GM18507 (cell line): ENCODE measurements at regions not wholly inside any gene's neighbourhood (a gene's known extent, or its start where the extent isn't known, plus 50 kb on each side); places are given as distances from the start of the nearest gene placed in this dataset.
A peak's percentile ranks its signal among the peaks of the same experiment; 100 is the strongest.
"Not testable (repeated sequence)": the region's sequence is repeated elsewhere in the genome, so short reads cannot be mapped to it uniquely, and the experiment has no call there.

ENCODE experiments used
- DNase-seq: peaks from one replicate; pipeline ENCODE4 v3.0.0; 2011; ENCODE audit warnings: low read depth; ENCODE audit not compliant: insufficient read length; ENCODE audit errors: extremely low spot score
- FAIRE-seq: peaks from 2 replicates; lab custom pipeline; 2011; peaks lifted over from hg19 to GRCh38; lab: Jason Lieb, UNC

DNA sequence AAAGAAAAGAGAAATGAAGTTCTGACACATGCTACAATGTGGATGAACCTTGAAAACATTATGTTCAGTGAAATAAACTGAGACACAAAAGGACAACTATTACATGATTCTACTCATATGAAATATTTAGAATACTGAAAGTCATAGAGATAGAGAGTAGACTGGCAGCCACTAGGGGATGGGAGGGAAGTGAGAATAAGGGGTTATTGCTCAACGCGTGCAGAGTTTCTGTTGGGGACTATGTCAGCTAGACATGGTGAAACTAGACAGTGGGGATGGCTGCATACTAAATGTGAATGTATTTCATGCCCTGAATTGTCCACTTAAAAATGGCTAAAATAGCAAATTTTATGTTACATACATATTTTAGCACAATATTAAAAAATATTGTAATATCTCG is 108.7 kb upstream of the ATL2 start:
- no peak for FAIRE-seq
- DNase-seq, result no peak

DNA sequence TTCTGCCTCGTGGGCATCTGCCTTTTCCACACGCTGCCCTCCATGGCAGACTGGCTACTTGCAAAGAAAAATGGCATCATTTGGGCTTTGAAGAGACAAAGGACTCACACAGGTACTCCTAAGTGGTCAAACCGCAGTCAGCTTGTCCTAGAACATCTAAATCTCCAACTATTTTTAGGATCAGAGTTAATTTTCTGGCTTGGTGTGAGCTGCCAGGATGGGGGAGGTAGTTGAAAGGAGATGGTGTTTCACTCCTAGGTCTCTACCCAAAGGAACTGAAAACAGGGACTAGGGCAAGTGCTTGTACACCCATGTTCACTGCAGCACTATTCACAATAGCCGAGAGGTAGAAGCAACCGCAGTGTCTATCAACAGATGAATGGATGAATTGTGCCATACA is 107.9 kb upstream of the ATL2 start:
- no peak for FAIRE-seq

DNA sequence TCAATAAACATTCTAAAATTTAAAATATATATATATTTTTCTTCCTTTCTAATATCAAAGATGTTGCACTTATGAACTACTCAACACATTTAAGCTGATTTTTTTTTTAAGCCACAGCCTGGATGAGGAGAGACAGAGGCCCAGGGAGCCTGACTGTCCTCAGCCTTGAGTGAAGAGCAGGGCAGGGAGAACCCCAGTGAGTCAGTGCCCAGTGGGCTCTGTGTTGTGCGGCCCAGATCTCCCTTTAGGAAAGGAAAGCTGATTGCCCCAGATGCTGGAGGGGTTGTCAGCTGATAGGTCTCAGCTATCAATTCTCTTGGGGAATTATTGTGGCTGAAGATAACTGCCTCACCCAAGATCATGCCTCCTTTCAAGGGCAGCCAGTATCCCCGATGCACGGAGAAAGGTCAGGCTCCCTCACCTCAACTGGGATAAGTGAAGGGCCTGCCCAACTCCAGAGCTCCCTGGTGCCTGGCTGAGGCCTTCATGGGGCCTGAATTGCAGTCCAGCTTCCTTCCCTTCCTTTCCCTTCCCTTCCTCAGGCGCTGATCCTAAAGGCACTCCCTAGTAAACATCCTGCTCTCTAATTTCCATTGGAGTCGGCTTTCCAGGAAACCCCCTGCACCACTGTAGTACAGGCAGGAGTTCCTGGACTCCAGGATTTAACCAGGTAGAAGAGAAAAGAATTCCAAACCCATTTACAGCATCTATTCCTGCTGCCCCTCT is 106.9 kb upstream of the ATL2 start:
- no peak for FAIRE-seq
- no peak for DNase-seq

More for the DNA sequence above, 107.9 kb upstream of the ATL2 start:
- DNase-seq, result no peak

DNA sequence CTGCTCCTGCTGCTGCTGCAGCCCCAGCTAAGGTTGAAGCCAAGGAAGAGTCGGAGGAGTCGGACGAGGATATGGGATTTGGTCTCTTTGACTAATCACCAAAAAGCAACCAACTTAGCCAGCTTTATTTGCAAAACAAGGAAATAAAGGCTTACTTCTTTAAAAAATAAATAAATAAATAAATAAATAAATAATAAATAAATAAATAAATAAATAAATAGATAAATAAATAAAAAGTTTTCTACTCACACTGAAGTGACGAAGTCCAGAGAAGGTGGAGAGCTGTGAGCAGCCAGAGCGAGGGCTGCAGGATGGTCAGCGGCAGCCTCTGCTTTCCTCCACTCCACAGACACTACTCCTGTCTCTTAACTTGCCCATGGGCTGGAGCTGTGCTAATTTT is 105.6 kb upstream of the ATL2 start:
- not testable (repeated sequence) for FAIRE-seq, DNase-seq

DNA sequence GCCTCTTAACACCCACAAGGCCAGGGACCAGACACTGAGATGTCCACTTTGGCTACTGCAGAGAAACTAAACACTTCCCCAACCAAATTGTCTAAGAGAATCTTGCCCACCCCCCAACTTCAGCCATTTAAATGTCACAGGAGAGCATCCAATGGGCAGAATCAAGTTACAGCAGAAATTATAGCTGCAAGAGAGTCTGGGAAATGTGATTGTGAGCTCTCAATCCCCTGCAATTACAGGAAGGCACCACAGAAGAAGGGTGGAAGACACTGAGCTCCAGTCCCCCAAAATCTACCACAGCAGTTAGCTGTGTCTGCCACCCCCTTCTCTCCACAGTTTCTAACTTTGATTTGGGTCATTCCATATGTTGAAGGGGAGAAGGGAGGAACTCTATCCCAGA is 103.5 kb upstream of the ATL2 start:
- DNase-seq (no peak), FAIRE-seq (no peak)

DNA sequence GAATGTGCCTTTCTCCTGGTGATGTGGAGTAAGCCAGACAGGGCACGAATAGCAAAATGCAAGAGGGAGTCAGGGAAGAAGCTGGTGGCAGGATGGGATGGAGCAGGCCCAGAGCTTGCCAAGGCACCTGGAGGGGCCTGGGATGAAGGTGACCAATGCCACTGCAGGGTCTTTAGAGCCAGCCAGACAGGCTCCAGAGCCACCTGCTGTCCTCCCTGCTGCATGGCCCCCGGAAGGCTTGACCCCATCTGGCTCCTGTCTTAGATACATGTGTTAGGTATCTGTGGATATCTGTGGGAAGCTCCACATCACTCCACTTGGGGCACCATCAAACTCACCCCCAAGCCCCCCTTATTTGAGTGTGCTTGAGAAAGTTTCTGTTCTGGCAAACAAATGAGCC is 99.9 kb upstream of the ATL2 start:
- DNase-seq, result no peak
- no peak for FAIRE-seq

DNA sequence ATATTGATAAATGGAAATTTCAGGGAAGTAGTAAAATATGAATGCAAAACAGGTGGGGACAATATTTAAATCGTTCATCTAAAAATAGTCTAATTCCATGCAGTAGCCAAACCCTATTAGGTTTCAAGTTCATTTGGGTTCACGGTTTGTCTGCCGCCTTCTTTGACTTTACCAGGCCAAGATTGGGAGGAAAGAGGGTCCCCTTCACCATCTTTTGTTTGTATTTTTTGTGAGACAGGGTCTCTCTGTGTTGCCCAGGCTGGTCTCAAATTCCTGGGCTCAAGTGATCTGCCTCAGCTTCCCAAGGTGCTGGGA is 98.5 kb upstream of the ATL2 start:
- DNase-seq (no peak), FAIRE-seq (no peak)

DNA sequence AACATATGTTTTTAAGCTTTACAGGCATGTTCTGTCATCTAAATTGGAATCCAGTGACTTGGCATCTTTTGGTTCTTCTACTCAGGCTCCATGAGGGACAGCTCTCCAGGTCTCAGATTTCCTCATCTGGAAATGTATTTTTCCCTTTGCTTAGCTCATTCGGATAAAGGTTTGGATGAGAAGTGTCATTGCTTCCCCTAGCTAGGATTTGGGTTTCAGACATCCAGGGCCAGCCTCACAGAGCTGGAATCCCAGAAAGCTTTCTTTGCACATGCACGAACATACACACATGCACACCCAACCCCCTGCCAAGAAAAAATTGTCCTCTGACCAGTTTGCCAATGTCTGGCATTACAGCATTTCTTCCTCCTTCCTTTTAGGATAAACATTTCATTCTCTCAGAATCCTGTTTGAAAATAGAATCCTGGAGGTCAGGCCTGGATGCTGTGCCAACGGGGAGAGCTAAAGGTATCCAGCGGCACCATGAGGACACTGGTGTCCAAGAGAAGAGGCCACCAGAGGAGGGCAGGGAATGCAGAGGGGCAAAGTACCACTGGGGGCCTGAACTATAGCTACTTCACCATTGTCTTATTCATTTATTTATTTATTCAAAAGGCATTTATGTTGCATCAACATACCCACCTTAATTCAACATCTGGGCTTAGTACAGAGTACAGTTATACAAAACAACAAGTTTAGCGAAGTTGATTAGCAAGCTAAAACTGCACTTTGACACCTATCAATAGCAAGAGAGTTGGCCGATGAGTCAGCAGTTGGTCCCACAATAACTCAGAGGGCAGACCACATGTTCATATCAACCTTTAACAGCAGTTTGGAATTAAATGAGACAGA is 97.9 kb upstream of the ATL2 start:
- FAIRE-seq (no peak), DNase-seq (no peak)

DNA sequence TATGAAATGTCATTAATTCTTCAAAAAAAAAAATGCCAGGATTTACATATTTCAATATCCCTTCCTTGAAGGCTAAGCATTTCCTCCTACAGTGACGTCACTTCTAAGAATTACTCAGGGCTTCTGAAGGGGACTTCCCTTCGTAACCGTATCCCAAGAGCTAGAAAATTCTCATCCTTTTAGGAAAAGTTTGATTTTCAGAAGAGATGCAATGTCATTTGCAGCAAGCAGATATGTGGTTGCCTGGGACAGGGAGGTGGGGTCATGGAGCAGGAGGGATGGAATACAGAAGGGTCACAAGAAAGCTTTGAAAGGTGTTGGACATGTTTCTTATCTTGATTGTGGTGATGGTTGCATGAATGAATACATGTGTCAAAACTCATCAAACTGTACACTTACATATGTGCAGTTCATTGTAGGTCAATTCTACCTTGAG is 97.0 kb upstream of the ATL2 start:
- no peak for DNase-seq
- FAIRE-seq, result no peak

DNA sequence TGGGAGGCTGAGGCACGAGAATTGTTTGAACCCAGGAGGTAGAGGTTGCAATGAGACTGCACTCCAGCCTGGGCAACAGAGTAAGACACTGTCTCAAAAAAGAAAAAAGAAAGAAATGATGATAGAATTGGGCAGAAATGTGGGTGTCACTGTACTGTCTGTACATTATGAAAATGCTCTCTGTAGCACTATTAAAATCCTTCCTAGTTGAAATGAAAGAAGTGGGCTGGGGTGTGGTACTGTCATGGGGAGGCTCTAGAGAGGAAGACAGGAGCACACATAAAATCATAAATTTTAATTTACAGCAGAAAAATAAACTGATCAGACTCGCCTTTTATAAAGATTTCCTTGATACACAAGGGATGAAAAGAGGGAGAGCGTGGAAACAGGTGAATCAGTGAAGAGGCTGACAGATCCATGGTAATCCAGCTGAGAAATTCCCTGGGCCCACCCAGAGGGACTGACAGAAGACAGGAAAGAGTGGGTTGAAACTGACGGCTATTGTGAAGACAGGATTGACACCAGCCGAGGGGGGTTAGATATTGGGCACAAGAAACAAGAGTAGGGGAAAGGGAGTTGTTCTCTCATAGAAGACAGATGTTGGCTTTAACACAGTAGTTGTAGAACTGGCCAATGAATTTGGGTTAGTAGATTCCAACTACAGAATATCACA is 96.4 kb upstream of the ATL2 start:
- DNase-seq, result no peak
- no peak for FAIRE-seq

DNA sequence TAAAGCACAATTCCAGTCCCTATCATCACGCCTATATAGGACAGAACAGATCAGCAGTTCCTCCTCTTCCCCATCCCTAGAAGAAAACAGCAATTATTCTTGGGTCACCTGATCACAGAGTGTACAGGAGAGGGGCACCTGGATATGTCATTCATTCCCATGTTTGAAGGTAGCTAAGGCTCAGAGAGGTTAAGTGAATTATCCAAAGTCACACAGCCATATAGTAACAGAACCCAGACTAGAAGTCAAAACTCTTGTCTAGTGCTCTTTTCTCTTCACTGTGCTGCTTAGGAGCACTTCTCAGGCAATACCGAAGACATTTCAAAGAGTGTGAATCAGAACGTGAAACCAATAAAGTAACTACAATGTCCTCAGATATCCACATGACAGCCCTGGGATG is 93.0 kb upstream of the ATL2 start:
- FAIRE-seq (no peak), DNase-seq (no peak)

DNA sequence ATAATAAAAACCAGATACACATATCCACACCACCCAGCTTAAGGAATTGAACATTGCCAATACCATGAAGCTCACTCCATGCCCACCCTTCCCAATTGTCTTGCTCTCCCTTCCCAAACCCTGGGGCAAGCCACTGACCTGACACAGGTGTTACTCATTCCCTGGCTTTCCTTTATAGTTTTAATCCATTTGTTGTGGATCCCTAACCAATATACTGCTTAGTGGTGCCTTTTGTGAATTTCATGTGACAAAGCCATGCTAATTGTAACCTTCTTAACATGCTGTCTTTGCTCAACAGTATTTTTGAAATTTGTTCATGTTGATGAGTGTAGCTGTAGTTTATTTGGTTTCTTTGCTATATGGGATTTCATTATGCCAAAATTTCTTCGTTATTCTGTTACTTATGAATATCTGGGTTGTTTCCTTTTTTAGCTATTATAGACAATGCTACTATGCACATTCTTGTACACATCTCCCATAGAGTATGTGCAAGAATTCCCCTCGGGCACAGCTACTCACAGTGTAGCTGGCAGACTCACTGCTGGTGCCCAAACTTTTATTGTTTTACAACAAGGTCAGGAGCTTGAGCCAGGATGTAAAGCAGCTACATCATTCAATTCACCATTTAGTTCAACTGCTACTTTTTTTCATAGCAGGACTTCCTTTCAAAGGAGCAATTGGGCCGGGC is 90.8 kb upstream of the ATL2 start:
- no peak for DNase-seq
- no peak for FAIRE-seq

DNA sequence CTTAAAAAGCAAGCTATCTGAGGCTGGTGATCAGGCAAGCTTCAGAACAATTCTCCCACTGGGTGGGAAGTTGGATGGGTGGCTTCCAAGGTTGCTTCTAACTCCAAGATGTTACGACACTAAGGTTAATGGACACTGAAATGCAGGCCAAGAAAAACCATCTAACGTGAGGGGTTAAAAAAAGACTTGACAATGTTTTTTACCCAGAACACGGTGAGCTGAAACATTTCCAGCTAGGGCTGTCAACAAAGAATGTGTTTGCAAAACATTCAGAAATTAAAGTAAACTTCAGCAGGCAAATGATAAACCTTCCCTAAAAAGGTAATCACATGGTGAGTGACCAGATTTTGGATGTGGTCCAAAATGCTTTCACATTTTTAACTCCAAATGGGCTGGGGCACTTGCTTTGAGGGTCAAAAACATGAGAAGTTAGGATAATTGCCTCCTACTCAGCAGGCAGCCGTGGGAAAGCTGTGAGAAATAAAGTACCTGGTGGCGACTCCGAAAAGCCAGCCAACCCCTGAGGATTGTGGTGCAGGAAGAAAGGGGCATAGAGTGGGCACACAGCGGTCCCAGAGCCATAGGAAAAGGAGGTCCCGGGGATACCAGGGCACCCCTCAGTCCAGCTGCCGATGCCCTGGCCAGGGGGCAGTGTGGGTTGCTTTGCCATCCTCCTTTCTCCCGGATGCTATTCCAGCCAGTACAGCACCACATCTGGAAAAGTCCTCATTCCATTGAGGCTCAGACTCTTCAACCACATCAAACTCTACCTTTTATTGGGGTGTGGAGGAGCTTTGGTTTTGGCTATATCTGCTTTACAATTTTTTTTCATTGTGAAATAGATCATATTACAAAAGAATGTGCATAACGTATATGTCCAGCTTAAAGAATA is 90.0 kb upstream of the ATL2 start:
- no peak for FAIRE-seq
- DNase-seq, result no peak

DNA sequence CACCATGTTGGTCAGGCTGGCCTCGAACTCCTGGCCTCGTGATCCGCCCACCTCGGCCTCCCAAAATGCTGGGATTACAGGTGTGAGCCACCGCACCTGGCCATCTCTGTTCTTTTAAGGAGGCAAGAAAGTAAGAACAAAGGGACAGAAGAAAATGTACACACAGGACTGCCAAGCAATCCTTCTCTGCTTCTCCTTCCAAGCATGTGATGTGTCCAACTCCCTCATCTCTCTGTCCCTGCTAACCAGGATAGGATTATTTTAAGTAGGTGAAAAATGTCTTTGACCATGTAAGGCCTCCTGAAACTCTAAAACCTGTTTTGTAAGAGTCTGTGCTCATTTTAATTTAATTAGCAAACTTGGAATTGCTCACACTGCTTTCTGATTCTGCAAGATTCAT is 89.3 kb upstream of the ATL2 start:
- DNase-seq (no peak), FAIRE-seq (no peak)

DNA sequence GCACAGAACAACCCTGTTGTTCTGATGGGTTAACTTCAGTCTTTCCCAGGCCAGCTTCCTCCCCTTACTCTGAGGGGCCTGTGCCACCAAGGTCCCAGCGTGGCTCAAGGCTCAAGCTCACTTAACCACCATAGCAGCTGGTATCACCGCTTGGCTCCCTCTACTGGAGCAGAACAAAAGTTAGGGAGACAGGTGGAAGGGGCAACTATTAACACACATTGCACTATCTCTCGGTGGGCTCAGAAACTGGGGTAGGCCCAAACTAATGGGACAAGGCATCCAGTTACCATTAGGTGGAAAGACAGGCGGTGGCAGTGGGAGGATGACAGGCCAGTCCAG is 88.7 kb upstream of the ATL2 start:
- FAIRE-seq, result peak; percentile 39

DNA sequence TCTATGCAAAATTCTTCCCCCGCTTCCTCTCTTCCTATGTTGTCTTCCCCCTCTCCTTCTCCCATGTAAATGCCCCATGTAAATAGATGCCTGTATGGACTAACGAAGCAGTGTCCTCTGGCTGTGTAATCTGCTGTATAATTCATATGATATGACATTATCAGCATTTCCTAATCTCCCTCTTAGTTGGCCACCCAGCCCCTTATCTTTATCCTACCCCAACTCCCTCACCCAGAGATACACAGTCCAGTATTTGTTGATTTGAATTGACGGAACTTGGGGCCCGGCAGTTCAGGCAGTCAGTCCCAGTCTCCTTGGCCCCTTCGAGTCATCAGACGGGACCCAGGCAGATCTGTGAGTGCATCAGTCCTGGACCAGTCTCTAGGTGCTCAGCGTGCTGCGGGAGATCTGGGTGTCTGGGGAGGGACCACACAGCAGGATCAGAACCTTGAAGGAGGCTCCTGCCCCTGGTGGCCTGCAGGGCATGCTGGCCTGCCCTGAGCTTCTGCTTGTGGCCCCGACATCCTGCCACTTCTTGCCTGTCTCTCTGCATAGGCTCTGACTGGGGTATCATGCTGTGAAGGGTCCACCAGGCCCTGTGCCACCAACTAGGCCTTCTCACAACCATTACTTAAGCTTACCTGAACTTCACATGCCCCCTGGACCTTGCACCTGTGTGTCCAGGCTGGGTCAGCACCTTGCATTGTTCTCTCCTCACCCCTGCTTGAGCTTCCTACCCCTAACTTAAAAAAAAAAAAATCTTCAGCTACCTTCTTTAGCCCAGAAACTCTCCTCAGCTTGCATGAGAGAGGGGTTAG is 88.1 kb upstream of the ATL2 start:
- FAIRE-seq (no peak), DNase-seq (no peak)

More for the DNA sequence above, 88.7 kb upstream of the ATL2 start:
- peak; percentile 43 for DNase-seq

DNA sequence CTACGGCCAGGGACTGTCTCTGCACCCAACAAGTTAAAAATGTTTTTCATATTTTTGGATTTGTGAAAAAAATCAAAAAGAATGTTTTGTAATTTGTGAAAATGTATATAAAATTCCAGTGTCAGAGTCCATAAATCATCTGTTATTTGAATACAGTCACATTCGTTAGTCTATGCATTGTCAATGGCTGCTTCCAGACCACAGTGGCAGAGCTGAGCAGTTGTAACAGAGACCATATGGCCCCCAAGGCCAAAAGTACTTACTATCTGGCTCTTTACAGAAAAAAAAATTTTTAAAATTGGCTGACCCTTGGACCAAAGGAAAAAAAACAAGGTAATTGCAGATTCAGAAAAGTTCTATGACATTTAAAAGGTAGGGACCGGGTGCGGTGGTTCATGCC is 86.7 kb upstream of the ATL2 start:
- FAIRE-seq, result no peak
- DNase-seq, result no peak

DNA sequence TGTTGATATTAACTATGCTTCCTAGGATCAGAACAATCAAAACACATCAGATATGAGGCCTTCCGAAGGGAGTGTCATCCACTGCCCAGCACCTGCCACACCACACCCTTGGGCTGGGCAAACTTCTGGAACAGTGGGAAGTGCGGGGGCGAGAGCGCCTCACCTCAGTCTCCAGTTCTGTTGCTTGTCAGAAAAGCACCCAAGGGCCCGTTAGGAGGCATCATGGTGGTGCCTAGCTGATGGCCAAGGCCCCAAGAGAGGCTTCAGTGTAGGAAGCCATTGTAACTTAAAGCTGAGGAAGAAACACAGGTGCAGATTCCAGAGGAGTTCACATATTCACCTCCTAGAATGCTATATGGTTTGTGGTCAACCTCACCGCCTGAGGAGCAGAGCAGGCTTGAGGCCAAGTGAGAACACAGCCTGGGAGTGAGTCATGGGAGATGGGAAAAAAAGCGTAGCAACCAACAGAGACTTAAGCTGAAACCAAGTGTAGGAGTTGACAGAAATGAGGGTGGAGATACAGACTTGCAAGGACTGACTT is 85.1 kb upstream of the ATL2 start:
- no peak for DNase-seq
- FAIRE-seq, result no peak
